HEK293 (cell line): ENCODE measurements at regions not wholly inside any gene's neighbourhood (a gene's known extent, or its start where the extent isn't known, plus 50 kb on each side); places are given as distances from the start of the nearest gene placed in this dataset.

Source experiments
- CTCF ChIA-PET: fragments of 350-600 bp; formaldehyde crosslinking; extraction: SDS; loops from one replicate; lab custom pipeline; 2021; ENCODE audit warnings: antibody characterized with exemption; lab: Yijun Ruan, JAX
- POLR2A ChIA-PET: fragments of 300-600 bp; formaldehyde crosslinking; extraction: SDS; loops from one replicate; lab custom pipeline; 2020; ENCODE audit warnings: antibody characterized with exemption, inconsistent platforms; lab: Yijun Ruan, JAX
- H3K27ac ChIP-seq: fragments of 200-500 bp; sonication (Bioruptor generic); 2 replicates; pipeline ENCODE4 v1.5.1; 2014; ENCODE audit warnings: low read depth, low read length, control low read depth, inconsistent platforms; ENCODE audit errors: extremely low read depth
- H3K36me3 ChIP-seq, 2 experiments: fragments of 200-500 bp in 1 of 2; sonication (Bioruptor generic) in 1 of 2; 1 replicate in 1 of 2; 2 replicates in 1 of 2; pipeline ENCODE4 v1.5.1; 2014 to 2017; ENCODE audit warnings: inconsistent platforms in 2 of 2, low read length in 2 of 2; ENCODE audit not compliant: control insufficient read depth in 2 of 2, insufficient read depth in 1 of 2
- H3K4me1 ChIP-seq: fragments of 200-500 bp; sonication (Bioruptor generic); 2 replicates; pipeline ENCODE4 v1.5.1; 2014; ENCODE audit warnings: mild to moderate bottlenecking, low read length, inconsistent platforms; ENCODE audit not compliant: control insufficient read depth, insufficient read depth
- H3K4me3 ChIP-seq: 2 replicates; pipeline ENCODE4 v1.5.1; 2011; ENCODE audit warnings: low read depth, mild to moderate bottlenecking, control low read depth, low read length, moderate library complexity
- H3K9me3 ChIP-seq: fragments of 200-500 bp; sonication (Bioruptor generic); 2 replicates; pipeline ENCODE4 v1.5.1; 2014; ENCODE audit warnings: low read depth, low read length, inconsistent platforms; ENCODE audit not compliant: control insufficient read depth, insufficient read depth
- BCL11B ChIP-seq: fragments of 450-650 bp; formaldehyde crosslinking; IDR thresholded peaks from 2 replicates; pipeline ENCODE4 v1.5.1; 2016; ENCODE audit warnings: low read depth, missing biosample characterization, missing genetic modification characterization
- OSR2 ChIP-seq: fragments of 450-650 bp; formaldehyde crosslinking; IDR thresholded peaks from 2 replicates; pipeline ENCODE4 v1.5.1; 2016; ENCODE audit warnings: missing biosample characterization, missing genetic modification characterization
- SP7 ChIP-seq: fragments of 450-650 bp; formaldehyde crosslinking; IDR thresholded peaks from 2 replicates; pipeline ENCODE4 v1.5.1; 2016; ENCODE audit warnings: missing biosample characterization, missing genetic modification characterization
- ZBTB8A ChIP-seq: fragments of 450-650 bp; formaldehyde crosslinking; IDR thresholded peaks from 2 replicates; pipeline ENCODE4 v1.5.1; 2016; ENCODE audit warnings: missing biosample characterization, missing genetic modification characterization
- ZNF155 ChIP-seq: fragments of 450-650 bp; formaldehyde crosslinking; IDR thresholded peaks from 2 replicates; pipeline ENCODE4 v1.5.1; 2016; ENCODE audit warnings: missing biosample characterization, missing genetic modification characterization
- ZNF280C ChIP-seq: fragments of 450-650 bp; formaldehyde crosslinking; IDR thresholded peaks from 2 replicates; pipeline ENCODE4 v1.5.1; 2016; ENCODE audit warnings: missing biosample characterization, missing genetic modification characterization
- ZNF292 ChIP-seq: fragments of 450-650 bp; formaldehyde crosslinking; IDR thresholded peaks from 2 replicates; pipeline ENCODE4 v1.5.1; 2016; ENCODE audit warnings: low read depth, missing biosample characterization, missing genetic modification characterization, borderline replicate concordance
- ZNF341 ChIP-seq: fragments of 450-650 bp; formaldehyde crosslinking; IDR thresholded peaks from 2 replicates; pipeline ENCODE4; 2016; ENCODE audit warnings: low read depth, missing biosample characterization, missing genetic modification characterization
- ZNF354C ChIP-seq: fragments of 450-650 bp; formaldehyde crosslinking; IDR thresholded peaks from 2 replicates; pipeline ENCODE4 v1.5.1; 2016; ENCODE audit warnings: missing biosample characterization, missing genetic modification characterization, low read depth, borderline replicate concordance
- ZNF530 ChIP-seq: fragments of 450-650 bp; formaldehyde crosslinking; IDR thresholded peaks from 2 replicates; pipeline ENCODE4 v1.5.1; 2016; ENCODE audit warnings: low read depth, missing biosample characterization, missing genetic modification characterization
- ZNF544 ChIP-seq: fragments of 450-650 bp; formaldehyde crosslinking; IDR thresholded peaks from 2 replicates; pipeline ENCODE4 v1.5.0; 2017; ENCODE audit warnings: missing biosample characterization, missing genetic modification characterization
- ZNF558 ChIP-seq: fragments of 450-650 bp; formaldehyde crosslinking; IDR thresholded peaks from 2 replicates; pipeline ENCODE4 v1.5.1; 2016; ENCODE audit warnings: missing biosample characterization, missing genetic modification characterization
- ZNF600 ChIP-seq: fragments of 450-650 bp; formaldehyde crosslinking; IDR thresholded peaks from 2 replicates; pipeline ENCODE4 v1.5.1; 2016; ENCODE audit warnings: missing biosample characterization, missing genetic modification characterization
- ZNF623 ChIP-seq: fragments of 450-650 bp; formaldehyde crosslinking; IDR thresholded peaks from 2 replicates; pipeline ENCODE4 v1.5.1; 2016; ENCODE audit warnings: missing biosample characterization, missing genetic modification characterization
- ZNF830 ChIP-seq: fragments of 450-650 bp; IDR thresholded peaks from 2 replicates; pipeline ENCODE4 v1.5.0; 2018; ENCODE audit warnings: missing biosample characterization, missing genetic modification characterization, low read depth, mild to moderate bottlenecking, moderate library complexity
- ZSCAN16 ChIP-seq: fragments of 450-650 bp; formaldehyde crosslinking; IDR thresholded peaks from 2 replicates; pipeline ENCODE4 v1.5.1; 2016; ENCODE audit warnings: missing biosample characterization, missing genetic modification characterization
- TF ChIP-seq, protein P1 (sequence below): fragments of 450-650 bp; formaldehyde crosslinking; IDR thresholded peaks from 2 replicates; pipeline ENCODE4 v1.5.1; 2016; ENCODE audit warnings: missing biosample characterization, missing genetic modification characterization
- TF ChIP-seq, protein P2 (sequence below): fragments of 450-650 bp; formaldehyde crosslinking; IDR thresholded peaks from 2 replicates; pipeline ENCODE4 v1.5.1; 2016; ENCODE audit warnings: missing biosample characterization, missing genetic modification characterization, low read depth

- POLR2A ChIA-PET = no interaction called here
- TF ChIP-seq ZNF354C (tag by site-specific recombination) = no peak
- Histone ChIP-seq H3K9me3 (no peaks in the 10 kb centered on the region), H3K27ac (no peak overlapping the region), H3K4me3 (no peak overlapping the region), H3K4me1 (no peaks in the 10 kb centered on the region), H3K36me3 (no peaks in the 10 kb centered on the region)
- CTCF ChIA-PET = interaction anchor here (0.8 kb wide), 1 partner anchor 14 kb away, joined by 4 read pairs; no protein-coding TSS in a partner anchor
Observed at GRCh38 chrX:10856797-10857196, 236.4 kb upstream of the MID1 start.

- H3K27ac ChIP-seq = no peak overlapping the region
- TF ChIP-seq ZNF558 (tag by site-specific recombination) = no peak
- TF ChIP-seq ZSCAN16 (tag by site-specific recombination) = no peak
- TF ChIP-seq, all 188 proteins: peak for 0
- ChIA-PET POLR2A (no interaction called here), CTCF (interaction anchor here (0.6 kb wide), 1 partner anchor 913 kb away, joined by 3 read pairs; no protein-coding TSS in a partner anchor)
- no peak overlapping the region for H3K4me3 ChIP-seq
- H3K4me1 ChIP-seq = no peaks in the 10 kb centered on the region
- H3K36me3 ChIP-seq = no peaks in the 10 kb centered on the region
- H3K9me3 ChIP-seq = no peaks in the 10 kb centered on the region
Observed at GRCh38 chrX:10859353-10859752, 239.0 kb upstream of the MID1 start.

- Histone ChIP-seq H3K36me3 (no peaks in the 10 kb centered on the region), H3K4me3 (no peak overlapping the region), H3K4me1 (no peaks in the 10 kb centered on the region)
- TF ChIP-seq SP7 (no peak), BCL11B (tag by site-specific recombination) (no peak), ZNF155 (tag by site-specific recombination) (no peak), ZBTB8A (tag by site-specific recombination) (no peak), ZNF830 (no peak), ZNF544 (no peak), ZNF530 (tag by site-specific recombination) (no peak), ZNF600 (tag by site-specific recombination) (no peak), ZNF341 (tag by site-specific recombination) (no peak), ZNF292 (tag by site-specific recombination) (no peak), OSR2 (tag by site-specific recombination) (no peak), ZNF623 (tag by site-specific recombination) (no peak), ZNF280C (no peak)
- TF ChIP-seq, protein P1, sequence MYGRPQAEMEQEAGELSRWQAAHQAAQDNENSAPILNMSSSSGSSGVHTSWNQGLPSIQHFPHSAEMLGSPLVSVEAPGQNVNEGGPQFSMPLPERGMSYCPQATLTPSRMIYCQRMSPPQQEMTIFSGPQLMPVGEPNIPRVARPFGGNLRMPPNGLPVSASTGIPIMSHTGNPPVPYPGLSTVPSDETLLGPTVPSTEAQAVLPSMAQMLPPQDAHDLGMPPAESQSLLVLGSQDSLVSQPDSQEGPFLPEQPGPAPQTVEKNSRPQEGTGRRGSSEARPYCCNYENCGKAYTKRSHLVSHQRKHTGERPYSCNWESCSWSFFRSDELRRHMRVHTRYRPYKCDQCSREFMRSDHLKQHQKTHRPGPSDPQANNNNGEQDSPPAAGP (tag by site-specific recombination) = no peak
- TF ChIP-seq, protein P2, sequence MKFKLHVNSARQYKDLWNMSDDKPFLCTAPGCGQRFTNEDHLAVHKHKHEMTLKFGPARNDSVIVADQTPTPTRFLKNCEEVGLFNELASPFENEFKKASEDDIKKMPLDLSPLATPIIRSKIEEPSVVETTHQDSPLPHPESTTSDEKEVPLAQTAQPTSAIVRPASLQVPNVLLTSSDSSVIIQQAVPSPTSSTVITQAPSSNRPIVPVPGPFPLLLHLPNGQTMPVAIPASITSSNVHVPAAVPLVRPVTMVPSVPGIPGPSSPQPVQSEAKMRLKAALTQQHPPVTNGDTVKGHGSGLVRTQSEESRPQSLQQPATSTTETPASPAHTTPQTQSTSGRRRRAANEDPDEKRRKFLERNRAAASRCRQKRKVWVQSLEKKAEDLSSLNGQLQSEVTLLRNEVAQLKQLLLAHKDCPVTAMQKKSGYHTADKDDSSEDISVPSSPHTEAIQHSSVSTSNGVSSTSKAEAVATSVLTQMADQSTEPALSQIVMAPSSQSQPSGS = no peak
- TF ChIP-seq, all 188 proteins: peak for 0
- Histone ChIP-seq H3K9me3 (no peaks in the 10 kb centered on the region), H3K27ac (no peak overlapping the region)
- ChIA-PET CTCF (no interaction called here), POLR2A (no interaction called here)
Observed at GRCh38 chrX:10875995-10876394, 235.1 kb upstream of the HCCS start.
